ENCODE measurements at regions not wholly inside any gene's neighbourhood (a gene's known extent, or its start where the extent isn't known, plus 50 kb on each side); places are given as distances from the start of the nearest gene placed in this dataset.

DNA sequence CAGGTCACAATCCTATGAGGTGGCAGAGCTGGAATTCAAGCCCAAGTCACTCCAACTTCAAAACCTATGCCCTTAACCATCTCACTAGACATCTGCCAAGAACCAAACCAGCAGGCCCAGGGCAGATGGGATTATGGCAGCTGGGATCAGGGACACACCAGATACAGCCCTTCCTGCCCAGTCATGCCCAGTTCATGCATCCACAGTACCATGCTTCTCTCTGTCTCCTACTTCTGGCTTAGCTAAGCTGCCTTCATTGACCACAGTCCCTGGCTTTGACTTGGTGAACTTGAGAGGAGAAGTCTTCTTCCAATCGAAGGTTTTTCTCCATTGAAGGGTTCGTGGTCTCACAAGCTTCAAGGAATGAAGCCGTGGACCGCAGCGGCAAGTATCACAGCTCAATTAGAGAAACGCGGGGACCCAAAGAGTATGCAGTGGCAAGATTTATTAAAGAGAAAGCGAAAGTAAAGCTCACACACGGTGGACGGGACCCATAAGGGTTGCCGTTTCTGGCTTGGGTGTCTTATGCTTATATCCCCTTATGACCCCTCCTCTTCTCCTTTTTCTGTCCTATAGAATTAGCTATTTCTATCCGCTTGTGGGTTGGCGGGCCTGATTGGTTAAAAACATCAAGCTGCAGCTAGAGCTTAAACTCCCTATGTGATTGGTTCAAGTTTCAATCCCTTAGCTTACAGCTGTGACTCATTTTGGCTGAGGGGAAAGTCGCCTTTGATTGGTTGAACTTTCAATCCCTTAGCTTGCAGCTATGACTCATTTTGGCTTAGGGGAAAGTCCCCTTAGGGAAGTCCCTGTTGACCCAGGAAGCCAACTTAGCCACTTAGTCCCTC is 101.2 kb downstream of the TRIM36 start (continued):
- TF ChIP-seq, protein P1, sequence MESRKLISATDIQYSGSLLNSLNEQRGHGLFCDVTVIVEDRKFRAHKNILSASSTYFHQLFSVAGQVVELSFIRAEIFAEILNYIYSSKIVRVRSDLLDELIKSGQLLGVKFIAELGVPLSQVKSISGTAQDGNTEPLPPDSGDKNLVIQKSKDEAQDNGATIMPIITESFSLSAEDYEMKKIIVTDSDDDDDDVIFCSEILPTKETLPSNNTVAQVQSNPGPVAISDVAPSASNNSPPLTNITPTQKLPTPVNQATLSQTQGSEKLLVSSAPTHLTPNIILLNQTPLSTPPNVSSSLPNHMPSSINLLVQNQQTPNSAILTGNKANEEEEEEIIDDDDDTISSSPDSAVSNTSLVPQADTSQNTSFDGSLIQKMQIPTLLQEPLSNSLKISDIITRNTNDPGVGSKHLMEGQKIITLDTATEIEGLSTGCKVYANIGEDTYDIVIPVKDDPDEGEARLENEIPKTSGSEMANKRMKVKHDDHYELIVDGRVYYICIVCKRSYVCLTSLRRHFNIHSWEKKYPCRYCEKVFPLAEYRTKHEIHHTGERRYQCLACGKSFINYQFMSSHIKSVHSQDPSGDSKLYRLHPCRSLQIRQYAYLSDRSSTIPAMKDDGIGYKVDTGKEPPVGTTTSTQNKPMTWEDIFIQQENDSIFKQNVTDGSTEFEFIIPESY (IDR thresholded peaks at IDR 0.05): peak; percentile 96
- TF ChIP-seq ATF7 (IDR thresholded peaks at IDR 0.05; ENCODE audit: low read depth) (peak; percentile 53; the same call in 1 of the 2 replicates), BCL11A (IDR thresholded peaks at IDR 0.05; ENCODE audit: low read depth, low read length) (0 out of 2 replicates have a peak, but pooled peaks have one; percentile 33), SUPT20H (IDR thresholded peaks at IDR 0.05; ENCODE audit: borderline replicate concordance, control insufficient read depth, low read depth, low read length) (no peak), BMI1 (IDR thresholded peaks at IDR 0.05; ENCODE audit: borderline replicate concordance) (no peak), NR2F1 (conservative IDR thresholded peaks at IDR 0.05) (peak; percentile 44), HDAC2 (IDR thresholded peaks at IDR 0.05) (no peak), CBX3 (IDR thresholded peaks at IDR 0.05; ENCODE audit: borderline replicate concordance, low read depth) (no peak), MXI1 (IDR thresholded peaks at IDR 0.05; ENCODE audit: low read depth, low read length) (no peak), DPF2 (IDR thresholded peaks at IDR 0.05) (no peak), SIN3A (IDR thresholded peaks at IDR 0.05; ENCODE audit: low read depth, low read length) (no peak), POU2F2 (IDR thresholded peaks at IDR 0.05; ENCODE audit: borderline replicate concordance, low read depth, low read length) (no peak), FOS (IDR thresholded peaks at IDR 0.05; ENCODE audit: borderline replicate concordance, extremely low read depth, insufficient read length) (no peak), ZZZ3 (IDR thresholded peaks at IDR 0.05; ENCODE audit: control insufficient read depth, insufficient read length, low read depth) (no peak)
- TF ChIP-seq, protein P2, sequence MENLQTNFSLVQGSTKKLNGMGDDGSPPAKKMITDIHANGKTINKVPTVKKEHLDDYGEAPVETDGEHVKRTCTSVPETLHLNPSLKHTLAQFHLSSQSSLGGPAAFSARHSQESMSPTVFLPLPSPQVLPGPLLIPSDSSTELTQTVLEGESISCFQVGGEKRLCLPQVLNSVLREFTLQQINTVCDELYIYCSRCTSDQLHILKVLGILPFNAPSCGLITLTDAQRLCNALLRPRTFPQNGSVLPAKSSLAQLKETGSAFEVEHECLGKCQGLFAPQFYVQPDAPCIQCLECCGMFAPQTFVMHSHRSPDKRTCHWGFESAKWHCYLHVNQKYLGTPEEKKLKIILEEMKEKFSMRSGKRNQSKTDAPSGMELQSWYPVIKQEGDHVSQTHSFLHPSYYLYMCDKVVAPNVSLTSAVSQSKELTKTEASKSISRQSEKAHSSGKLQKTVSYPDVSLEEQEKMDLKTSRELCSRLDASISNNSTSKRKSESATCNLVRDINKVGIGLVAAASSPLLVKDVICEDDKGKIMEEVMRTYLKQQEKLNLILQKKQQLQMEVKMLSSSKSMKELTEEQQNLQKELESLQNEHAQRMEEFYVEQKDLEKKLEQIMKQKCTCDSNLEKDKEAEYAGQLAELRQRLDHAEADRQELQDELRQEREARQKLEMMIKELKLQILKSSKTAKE (IDR thresholded peaks at IDR 0.05; ENCODE audit: low read depth, poor library complexity, severe bottlenecking): no peak
- TF ChIP-seq, protein P3, sequence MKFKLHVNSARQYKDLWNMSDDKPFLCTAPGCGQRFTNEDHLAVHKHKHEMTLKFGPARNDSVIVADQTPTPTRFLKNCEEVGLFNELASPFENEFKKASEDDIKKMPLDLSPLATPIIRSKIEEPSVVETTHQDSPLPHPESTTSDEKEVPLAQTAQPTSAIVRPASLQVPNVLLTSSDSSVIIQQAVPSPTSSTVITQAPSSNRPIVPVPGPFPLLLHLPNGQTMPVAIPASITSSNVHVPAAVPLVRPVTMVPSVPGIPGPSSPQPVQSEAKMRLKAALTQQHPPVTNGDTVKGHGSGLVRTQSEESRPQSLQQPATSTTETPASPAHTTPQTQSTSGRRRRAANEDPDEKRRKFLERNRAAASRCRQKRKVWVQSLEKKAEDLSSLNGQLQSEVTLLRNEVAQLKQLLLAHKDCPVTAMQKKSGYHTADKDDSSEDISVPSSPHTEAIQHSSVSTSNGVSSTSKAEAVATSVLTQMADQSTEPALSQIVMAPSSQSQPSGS (IDR thresholded peaks at IDR 0.05; ENCODE audit: low read length): peak; percentile 42; the same call in 1 of the 2 replicates
- TF ChIP-seq, protein P4, sequence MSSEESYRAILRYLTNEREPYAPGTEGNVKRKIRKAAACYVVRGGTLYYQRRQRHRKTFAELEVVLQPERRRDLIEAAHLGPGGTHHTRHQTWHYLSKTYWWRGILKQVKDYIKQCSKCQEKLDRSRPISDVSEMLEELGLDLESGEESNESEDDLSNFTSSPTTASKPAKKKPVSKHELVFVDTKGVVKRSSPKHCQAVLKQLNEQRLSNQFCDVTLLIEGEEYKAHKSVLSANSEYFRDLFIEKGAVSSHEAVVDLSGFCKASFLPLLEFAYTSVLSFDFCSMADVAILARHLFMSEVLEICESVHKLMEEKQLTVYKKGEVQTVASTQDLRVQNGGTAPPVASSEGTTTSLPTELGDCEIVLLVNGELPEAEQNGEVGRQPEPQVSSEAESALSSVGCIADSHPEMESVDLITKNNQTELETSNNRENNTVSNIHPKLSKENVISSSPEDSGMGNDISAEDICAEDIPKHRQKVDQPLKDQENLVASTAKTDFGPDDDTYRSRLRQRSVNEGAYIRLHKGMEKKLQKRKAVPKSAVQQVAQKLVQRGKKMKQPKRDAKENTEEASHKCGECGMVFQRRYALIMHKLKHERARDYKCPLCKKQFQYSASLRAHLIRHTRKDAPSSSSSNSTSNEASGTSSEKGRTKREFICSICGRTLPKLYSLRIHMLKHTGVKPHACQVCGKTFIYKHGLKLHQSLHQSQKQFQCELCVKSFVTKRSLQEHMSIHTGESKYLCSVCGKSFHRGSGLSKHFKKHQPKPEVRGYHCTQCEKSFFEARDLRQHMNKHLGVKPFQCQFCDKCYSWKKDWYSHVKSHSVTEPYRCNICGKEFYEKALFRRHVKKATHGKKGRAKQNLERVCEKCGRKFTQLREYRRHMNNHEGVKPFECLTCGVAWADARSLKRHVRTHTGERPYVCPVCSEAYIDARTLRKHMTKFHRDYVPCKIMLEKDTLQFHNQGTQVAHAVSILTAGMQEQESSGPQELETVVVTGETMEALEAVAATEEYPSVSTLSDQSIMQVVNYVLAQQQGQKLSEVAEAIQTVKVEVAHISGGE (CRISPR knock-in tag; IDR thresholded peaks at IDR 0.05): no peak
- TF ChIP-seq, protein P5, sequence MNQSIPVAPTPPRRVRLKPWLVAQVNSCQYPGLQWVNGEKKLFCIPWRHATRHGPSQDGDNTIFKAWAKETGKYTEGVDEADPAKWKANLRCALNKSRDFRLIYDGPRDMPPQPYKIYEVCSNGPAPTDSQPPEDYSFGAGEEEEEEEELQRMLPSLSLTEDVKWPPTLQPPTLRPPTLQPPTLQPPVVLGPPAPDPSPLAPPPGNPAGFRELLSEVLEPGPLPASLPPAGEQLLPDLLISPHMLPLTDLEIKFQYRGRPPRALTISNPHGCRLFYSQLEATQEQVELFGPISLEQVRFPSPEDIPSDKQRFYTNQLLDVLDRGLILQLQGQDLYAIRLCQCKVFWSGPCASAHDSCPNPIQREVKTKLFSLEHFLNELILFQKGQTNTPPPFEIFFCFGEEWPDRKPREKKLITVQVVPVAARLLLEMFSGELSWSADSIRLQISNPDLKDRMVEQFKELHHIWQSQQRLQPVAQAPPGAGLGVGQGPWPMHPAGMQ (IDR thresholded peaks at IDR 0.05; ENCODE audit: borderline replicate concordance): no peak
